HG03460 (cell line): ENCODE measurements at regions not wholly inside any gene's neighbourhood (a gene's known extent, or its start where the extent isn't known, plus 50 kb on each side); places are given as distances from the start of the nearest gene placed in this dataset.

Source experiments
- ATAC-seq: cut with Tn5 transposase; IDR thresholded peaks from one replicate; pipeline ENCODE4 v1.9.1; 2021; ENCODE audit not compliant: unreplicated experiment

DNA sequence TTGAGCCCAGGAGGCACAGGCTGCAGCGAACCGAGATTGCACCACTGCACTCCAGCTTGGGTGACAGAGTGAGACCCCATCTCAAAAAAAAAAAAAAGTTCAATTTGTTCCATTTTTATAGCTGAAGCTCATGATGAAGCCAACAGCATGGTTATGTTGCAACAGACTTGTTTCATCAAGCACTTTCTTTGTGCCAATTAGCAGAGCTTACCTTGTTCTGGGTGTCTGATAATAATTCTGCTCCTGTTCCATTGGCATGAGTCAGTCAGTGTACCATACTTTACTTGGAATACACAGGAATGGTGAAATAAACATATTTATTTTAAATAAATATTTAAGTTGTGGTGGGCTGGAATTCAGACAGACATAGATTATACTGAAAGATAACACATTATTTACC is 100.8 kb upstream of the DAAM1 start:
- ATAC-seq = no peak

- ATAC-seq = no peak
Measured at GRCh38 chr14:59090572-59090971, 97.9 kb upstream of the DAAM1 start.

- ATAC-seq = no peak
Measured at GRCh38 chr14:59091404-59091803, 97.1 kb upstream of the DAAM1 start.

DNA sequence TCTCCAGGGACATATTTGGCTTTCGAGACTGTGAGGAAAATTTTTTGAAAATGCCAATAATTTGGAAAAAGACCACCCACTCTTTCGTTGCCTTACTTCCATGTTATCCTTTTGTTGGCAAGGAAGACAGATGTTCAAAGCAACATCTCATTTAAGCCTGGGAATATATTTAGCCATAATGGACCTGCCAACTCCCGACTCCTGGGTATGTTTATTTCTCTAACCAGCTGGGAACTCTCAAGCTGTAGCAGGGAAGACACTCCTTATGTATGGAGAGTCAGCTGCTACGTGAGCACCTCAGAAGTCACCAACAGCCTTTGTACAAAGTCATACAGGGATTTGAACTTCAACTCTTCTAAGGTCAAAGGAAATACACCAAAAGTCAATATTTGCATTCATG is 96.5 kb upstream of the DAAM1 start:
- no peak for ATAC-seq

DNA sequence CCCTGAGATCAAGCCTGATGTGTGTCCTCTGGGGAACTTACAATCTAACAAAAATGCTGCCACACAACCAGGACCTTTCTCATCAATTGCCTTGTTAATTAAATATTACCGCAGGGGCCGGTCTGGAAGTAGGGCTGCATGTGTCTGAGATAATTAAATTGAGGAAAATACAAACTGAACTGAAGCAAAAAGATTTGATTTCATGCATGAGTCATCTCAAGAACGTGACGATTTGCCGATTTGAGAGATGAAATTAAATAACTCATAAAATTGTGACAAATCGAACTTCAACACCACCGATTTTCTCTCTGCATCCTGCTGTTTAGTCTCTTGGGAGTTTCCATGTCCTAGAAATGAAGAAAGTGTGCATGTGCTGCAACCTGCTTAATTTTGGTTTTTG is 94.6 kb upstream of the DAAM1 start:
- ATAC-seq = no peak

DNA sequence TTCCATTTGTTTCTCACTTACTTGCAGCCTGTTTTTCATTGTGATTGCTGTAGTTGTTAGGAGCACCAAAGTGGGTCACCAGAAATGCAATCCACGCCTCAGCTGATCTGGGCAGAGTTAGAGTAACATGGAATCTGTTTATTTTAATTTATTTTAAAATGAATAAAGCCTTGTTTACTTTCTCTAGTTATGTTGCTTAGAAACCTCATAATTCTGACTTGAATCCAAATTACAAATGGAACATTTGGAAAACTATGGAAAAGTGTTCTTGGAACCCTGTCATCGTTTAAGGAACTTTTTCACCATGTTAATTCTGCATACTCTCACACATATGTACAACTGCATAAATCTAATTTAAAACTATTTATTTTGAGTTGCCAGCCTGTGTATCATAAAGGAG is 92.2 kb upstream of the DAAM1 start:
- ATAC-seq = no peak

GRCh38 chr14:59097681-59098080 is 90.8 kb upstream of the DAAM1 start:
- no peak for ATAC-seq

- no peak for ATAC-seq
Measured at GRCh38 chr14:59098377-59098776, 90.1 kb upstream of the DAAM1 start.

GRCh38 chr14:59100205-59100604 is 88.3 kb upstream of the DAAM1 start:
- ATAC-seq = no peak

- no peak for ATAC-seq
Measured at GRCh38 chr14:59101476-59101875, 87.0 kb upstream of the DAAM1 start.

DNA sequence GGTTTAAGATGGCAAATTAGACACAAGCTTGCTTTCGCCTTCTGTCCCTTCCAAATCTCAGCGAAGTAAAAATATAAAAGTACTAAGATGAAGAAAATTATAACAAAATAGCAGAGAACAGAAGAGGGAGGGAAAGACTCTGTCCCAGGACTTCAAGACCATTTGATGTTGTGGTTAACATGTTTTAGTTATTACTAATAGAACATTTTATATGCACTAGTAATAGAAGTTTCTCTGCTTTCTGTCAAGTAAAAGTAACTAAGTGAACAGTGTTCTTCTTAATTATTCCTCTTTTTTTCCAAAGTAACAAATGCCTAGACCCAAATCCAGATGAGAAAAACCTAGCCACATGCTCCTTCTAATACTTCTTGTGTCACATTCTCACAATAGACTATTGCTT is 85.1 kb upstream of the DAAM1 start:
- no peak for ATAC-seq

- ATAC-seq = no peak
Measured at GRCh38 chr14:59107819-59108218, 80.6 kb upstream of the DAAM1 start.

DNA sequence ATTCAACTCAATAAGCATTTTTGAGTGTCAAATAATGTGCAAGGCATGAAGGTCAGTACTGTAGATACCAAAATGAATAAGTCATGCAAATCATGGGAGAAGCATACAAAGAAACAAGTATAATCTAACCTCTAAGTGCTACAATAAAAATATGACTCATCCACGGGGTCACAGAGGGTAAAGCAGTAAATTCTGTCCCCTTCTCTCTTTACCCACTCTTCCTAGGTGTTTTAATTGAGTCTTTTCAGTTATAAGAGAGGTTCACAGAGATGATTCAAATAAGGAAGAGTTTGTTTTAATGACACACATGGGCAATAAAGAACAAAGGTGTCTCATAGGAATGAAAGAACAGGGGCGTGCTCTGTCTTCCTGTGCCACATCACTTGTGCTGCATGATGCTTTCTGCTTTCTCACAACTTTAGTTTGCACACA is 71.5 kb upstream of the DAAM1 start:
- ATAC-seq = peak; percentile 56

- ATAC-seq = no peak
Measured at GRCh38 chr14:59117754-59118528, 70.5 kb upstream of the DAAM1 start.

DNA sequence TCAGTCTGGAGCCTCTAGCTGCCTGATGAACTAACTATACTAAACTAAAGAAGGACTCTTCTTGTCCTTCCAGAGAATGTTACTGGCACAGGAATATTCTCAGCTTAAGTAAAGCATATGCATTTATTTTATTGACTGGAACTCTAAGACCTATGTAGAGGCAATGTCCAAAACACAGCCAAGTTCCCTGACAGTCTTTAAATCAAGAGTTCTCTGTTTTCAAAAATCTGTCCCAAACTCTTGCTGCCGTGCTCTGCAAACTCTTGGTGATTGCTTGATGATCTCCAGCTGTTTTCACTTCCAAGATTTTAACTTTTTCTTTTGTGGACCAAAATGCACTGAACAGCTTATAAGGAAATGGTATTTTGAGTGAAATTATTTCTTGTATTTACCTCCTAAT is 67.5 kb upstream of the DAAM1 start:
- ATAC-seq = no peak

GRCh38 chr14:59123531-59123930 is 64.9 kb upstream of the DAAM1 start:
- no peak for ATAC-seq

DNA sequence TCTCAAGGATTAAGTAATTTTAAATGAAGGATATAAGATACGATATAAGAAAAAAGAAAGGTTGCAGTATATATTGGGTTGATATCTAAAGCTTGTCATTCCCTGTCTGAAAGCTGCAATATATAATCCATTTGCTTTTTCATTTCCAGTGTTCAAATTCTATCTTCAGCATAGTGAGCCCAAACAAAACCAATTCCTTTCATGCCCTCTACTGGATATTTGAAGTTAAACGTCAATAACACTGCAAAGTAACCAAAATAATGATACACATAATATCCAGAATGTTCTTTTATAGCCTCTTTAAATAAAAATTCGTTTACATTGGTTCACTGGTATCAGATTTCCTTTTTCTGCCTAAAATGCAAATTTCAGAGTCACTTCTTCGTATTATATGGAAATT is 64.5 kb upstream of the DAAM1 start:
- no peak for ATAC-seq

DNA sequence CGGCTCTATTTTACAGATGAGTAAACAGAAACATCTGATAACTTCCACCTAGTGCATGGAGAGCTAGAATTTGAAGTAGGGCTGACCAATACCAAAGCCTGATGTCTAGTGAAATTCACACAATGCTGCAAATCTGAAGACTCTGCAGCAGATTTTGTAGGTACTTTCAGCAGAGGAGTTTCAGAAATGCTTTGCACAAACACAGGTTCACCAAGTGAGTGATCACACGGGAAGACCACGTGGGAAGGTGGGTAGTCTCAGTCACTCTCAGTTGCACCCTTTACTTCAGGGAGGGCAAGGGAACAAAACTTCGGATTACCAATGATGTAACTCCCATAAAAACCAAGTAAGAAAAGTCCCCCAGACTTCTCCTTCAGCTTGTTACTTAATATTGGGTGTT is 63.3 kb upstream of the DAAM1 start:
- no peak for ATAC-seq

GRCh38 chr14:59126714-59127436 is 61.6 kb upstream of the DAAM1 start:
- ATAC-seq = no peak

GRCh38 chr14:59127437-59127732 is 61.1 kb upstream of the DAAM1 start:
- no peak for ATAC-seq

DNA sequence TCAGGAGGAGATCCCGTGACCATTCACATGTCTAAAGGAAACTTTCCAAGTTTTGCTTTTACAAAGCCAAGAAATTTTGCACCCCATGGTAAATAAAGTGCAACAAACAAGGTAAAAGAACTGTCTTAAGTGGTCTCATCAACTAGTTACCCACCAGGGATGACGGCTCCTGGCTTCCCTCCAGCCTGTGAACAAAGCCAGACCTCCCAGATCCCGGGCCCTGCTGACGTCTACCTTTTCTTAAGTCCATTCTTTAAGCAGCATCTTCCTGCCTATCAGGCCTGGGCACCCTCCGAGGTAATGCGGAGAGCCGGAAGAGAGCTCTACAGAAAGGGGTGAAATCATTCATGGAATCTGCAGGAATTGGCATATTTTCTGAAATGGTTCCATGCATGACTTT is 58.0 kb upstream of the DAAM1 start:
- ATAC-seq = no peak

DNA sequence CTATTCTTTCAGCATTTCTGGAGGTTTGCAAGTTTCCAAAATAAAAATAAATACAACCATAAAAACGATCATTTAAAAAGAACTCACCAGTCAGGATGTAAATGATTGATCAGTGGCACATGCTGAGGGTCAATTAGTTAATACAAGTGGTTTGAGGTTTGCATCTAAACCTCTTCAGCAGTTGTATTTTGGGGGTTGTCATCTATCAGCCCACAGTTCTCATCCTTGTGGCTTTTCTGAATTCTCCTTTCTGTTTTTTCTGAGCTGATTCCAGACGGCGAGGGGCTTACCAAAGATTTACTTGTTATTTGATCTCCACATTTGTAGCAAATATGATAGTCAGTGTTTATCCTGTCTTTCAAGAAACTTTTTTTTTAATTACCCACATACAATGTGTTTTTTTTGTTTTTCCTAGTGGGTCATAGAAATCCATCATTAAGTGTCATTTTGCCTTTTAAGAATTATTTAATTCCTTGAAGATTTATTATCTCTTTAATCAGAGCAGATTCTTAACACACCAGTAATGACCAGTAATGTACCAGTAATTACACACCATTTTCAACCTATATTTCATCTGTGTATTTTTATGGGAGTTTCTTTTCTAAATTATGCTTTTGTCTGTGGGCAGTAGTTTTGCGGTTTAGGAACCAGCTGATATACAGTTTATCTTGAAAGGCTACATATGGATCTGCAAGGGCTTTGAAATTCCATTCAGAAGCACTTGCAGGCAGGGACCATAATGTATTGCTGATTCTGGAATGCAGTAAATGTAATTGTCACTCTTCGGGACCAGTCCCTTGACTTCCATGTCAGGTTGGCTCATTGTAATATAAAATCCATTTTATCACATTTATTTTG is 56.3 kb upstream of the DAAM1 start:
- no peak for ATAC-seq
